HCT116 (cell line): ENCODE measurements at regions not wholly inside any gene's neighbourhood (a gene's known extent, or its start where the extent isn't known, plus 50 kb on each side); places are given as distances from the start of the nearest gene placed in this dataset.

ENCODE experiments used
- ATAC-seq: fragments of 200-7000 bp; cut with Tn5 transposase; 2 replicates; pipeline ENCODE4 v1.9.1; 2020; ENCODE audit warnings: mild to moderate bottlenecking, moderate library complexity
- BruUV-seq: library from RNA; stranded (reverse); fragments of 400-500 nt; replicated peaks from 2 replicates; lab custom pipeline; 2021; lab: Mats Ljungman, UMichigan
- CTCF ChIA-PET: fragments of 300-600 bp; sonication (Branson Sonifier 250); formaldehyde crosslinking; loops from one replicate; lab custom pipeline; 2021; ENCODE audit warnings: antibody characterized with exemption; lab: Charles Lee
- POLR2A ChIA-PET: fragments of 300-600, 350-600 bp; sonication (Branson Sonifier 250); formaldehyde crosslinking; loops from one replicate; lab custom pipeline; 2021; ENCODE audit warnings: antibody characterized with exemption; lab: Charles Lee
- RAD21 ChIA-PET, 2 experiments: fragments of 300-600 bp; sonication (Branson Sonifier 250); formaldehyde crosslinking; loops; one replicate each; lab custom pipeline; 2023; ENCODE audit warnings: low total read pairs in 2 of 2; ENCODE audit not compliant: uncharacterized antibody in 2 of 2, unreplicated experiment in 2 of 2, low non-redundant PET in 1 of 2; lab: Charles Lee
- DNase-seq: peaks from one replicate; pipeline ENCODE4 v3.0.0-alpha.2; 2010; ENCODE audit warnings: low read depth, low spot score
- H2AFZ ChIP-seq: fragments of 200-600 bp; shearing (Covaris generic), sonication (generic); 2 replicates; pipeline ENCODE4 v1.6.1; 2017; ENCODE audit warnings: low read depth, mixed run types, mixed read lengths, antibody characterized with exemption, low read length; ENCODE audit not compliant: poor library complexity, severe bottlenecking
- H3K27ac ChIP-seq: 2 replicates; pipeline ENCODE4 v1.5.1; 2012; ENCODE audit warnings: low read depth, low read length
- H3K27me3 ChIP-seq: fragments of 200-600 bp; sonication (generic); 2 replicates; pipeline ENCODE4 v1.6.1; 2016; ENCODE audit warnings: mixed run types, low read length, mixed read lengths; ENCODE audit not compliant: insufficient read depth
- H3K36me3 ChIP-seq, 2 experiments: fragments of 200-500 bp in 1 of 2; fragments of 200-600 bp in 1 of 2; sonication (Bioruptor generic) in 1 of 2; sonication (generic) in 1 of 2; 2 replicates each; pipeline versions ENCODE4 v1.5.1 to v1.6.1; 2014 to 2016; ENCODE audit warnings: low read length in 2 of 2, inconsistent platforms in 1 of 2, mixed read lengths in 1 of 2, mixed run types in 1 of 2; ENCODE audit not compliant: insufficient read depth in 2 of 2, control insufficient read depth in 1 of 2
- H3K4me1 ChIP-seq, 2 experiments: fragments of 200-600 bp in 1 of 2; sonication (generic) in 1 of 2; 2 replicates each; pipeline versions ENCODE4 v1.5.1 to v1.6.1; 2012 to 2017; ENCODE audit warnings: low read length in 2 of 2, inconsistent platforms in 1 of 2, mild to moderate bottlenecking in 1 of 2, mixed read lengths in 1 of 2, mixed run types in 1 of 2, moderate library complexity in 1 of 2; ENCODE audit not compliant: insufficient read depth in 2 of 2, control insufficient read depth in 1 of 2
- H3K4me2 ChIP-seq: fragments of 200-600 bp; sonication (generic); 2 replicates; pipeline ENCODE4 v1.6.1; 2017; ENCODE audit warnings: mixed run types, low read length, mixed read lengths
- H3K4me3 ChIP-seq, 2 experiments: fragments of 200-600 bp in 1 of 2; sonication (generic) in 1 of 2; replicated peaks in 1 of 2; 2 replicates each; pipeline ENCODE4 v1.5.1; 2011 to 2016; ENCODE audit warnings: low read length in 2 of 2, control low read depth in 1 of 2, low read depth in 1 of 2, mild to moderate bottlenecking in 1 of 2, mixed read lengths in 1 of 2, mixed run types in 1 of 2
- H3K79me2 ChIP-seq: fragments of 200-600 bp; sonication (generic); 2 replicates; pipeline ENCODE4 v1.6.1; 2017; ENCODE audit warnings: mild to moderate bottlenecking, mixed run types, low read length, moderate library complexity, mixed read lengths; ENCODE audit not compliant: insufficient read depth
- H3K9ac ChIP-seq: fragments of 200-600 bp; sonication (generic); 2 replicates; pipeline ENCODE4 v1.6.1; 2016; ENCODE audit warnings: low read length, mixed read lengths
- H3K9me2 ChIP-seq: fragments of 200-600 bp; sonication (generic), shearing (Covaris generic); 2 replicates; pipeline ENCODE4 v1.6.1; 2017; ENCODE audit warnings: mixed run types, mild to moderate bottlenecking, moderate library complexity; ENCODE audit not compliant: insufficient read depth
- H3K9me3 ChIP-seq, 2 experiments: fragments of 200-500 bp in 1 of 2; fragments of 200-600 bp in 1 of 2; sonication (Bioruptor generic) in 1 of 2; sonication (generic) in 1 of 2; 2 replicates each; pipeline ENCODE4 v1.6.1; 2014 to 2017; ENCODE audit warnings: low read length in 2 of 2, mixed read lengths in 2 of 2, inconsistent platforms in 1 of 2, low read depth in 1 of 2, mild to moderate bottlenecking in 1 of 2, mixed run types in 1 of 2, moderate library complexity in 1 of 2; ENCODE audit not compliant: control insufficient read depth in 1 of 2, insufficient read depth in 1 of 2
- H4K20me1 ChIP-seq: fragments of 200-600 bp; sonication (generic), shearing (Covaris generic); 2 replicates; pipeline ENCODE4 v1.6.1; 2017; ENCODE audit warnings: mixed run types, mild to moderate bottlenecking, moderate library complexity; ENCODE audit not compliant: insufficient read depth
- ELF1 ChIP-seq: IDR thresholded peaks from 2 replicates; pipeline ENCODE4 v1.6.1; 2012; ENCODE audit warnings: low read depth, borderline replicate concordance
- EZH2phosphoT487 ChIP-seq: fragments of 200-600 bp; IDR thresholded peaks from 2 replicates; pipeline ENCODE4 v1.6.1; 2018; ENCODE audit warnings: antibody characterized with exemption, borderline replicate concordance
- JUND ChIP-seq: IDR thresholded peaks from 2 replicates; pipeline ENCODE4 v1.6.1; 2012
- POLR2A ChIP-seq: IDR thresholded peaks from 2 replicates; pipeline ENCODE4 v1.7.0; 2011; ENCODE audit warnings: borderline replicate concordance; ENCODE audit not compliant: insufficient read depth, insufficient read length; ENCODE audit errors: extremely low read depth
- POLR2AphosphoS5 ChIP-seq: IDR thresholded peaks from 2 replicates; pipeline ENCODE4 v1.6.1; 2011; ENCODE audit warnings: mild to moderate bottlenecking, low read depth, low read length, moderate library complexity
- RAD21 ChIP-seq: IDR thresholded peaks from 2 replicates; pipeline ENCODE4 v1.6.1; 2012; ENCODE audit warnings: low read depth, mild to moderate bottlenecking
- ZFX ChIP-seq: fragments of 450-650 bp; IDR thresholded peaks from 2 replicates; pipeline ENCODE4 v1.6.1; 2017
- intact Hi-C: fragments of 100-400 bp; cut with micrococcal nuclease; formaldehyde crosslinking; loops from 2 replicates; pipeline ENCODE4 v1.10.0; 2022
- TF ChIP-seq, protein P1 (sequence below): IDR thresholded peaks from 2 replicates; pipeline ENCODE4 v1.6.1; 2012
- TF ChIP-seq, protein P2 (sequence below), 3 experiments: fragments of 200-600 bp in 1 of 3; sonication (generic) in 1 of 3; IDR thresholded peaks in 2 of 3; conservative IDR thresholded peaks in 1 of 3; 2 replicates each; pipeline ENCODE4 v1.5.1; 2012 to 2017; ENCODE audit warnings: low read depth in 2 of 3, low read length in 2 of 3, antibody characterized with exemption in 1 of 3, borderline replicate concordance in 1 of 3, control low read depth in 1 of 3, mild to moderate bottlenecking in 1 of 3, mixed read lengths in 1 of 3, mixed run types in 1 of 3, moderate library complexity in 1 of 3; ENCODE audit not compliant: insufficient read depth in 1 of 3
- TF ChIP-seq, protein P3 (sequence below): IDR thresholded peaks from 2 replicates; pipeline ENCODE4 v1.6.1; 2012; ENCODE audit warnings: low read depth

DNA sequence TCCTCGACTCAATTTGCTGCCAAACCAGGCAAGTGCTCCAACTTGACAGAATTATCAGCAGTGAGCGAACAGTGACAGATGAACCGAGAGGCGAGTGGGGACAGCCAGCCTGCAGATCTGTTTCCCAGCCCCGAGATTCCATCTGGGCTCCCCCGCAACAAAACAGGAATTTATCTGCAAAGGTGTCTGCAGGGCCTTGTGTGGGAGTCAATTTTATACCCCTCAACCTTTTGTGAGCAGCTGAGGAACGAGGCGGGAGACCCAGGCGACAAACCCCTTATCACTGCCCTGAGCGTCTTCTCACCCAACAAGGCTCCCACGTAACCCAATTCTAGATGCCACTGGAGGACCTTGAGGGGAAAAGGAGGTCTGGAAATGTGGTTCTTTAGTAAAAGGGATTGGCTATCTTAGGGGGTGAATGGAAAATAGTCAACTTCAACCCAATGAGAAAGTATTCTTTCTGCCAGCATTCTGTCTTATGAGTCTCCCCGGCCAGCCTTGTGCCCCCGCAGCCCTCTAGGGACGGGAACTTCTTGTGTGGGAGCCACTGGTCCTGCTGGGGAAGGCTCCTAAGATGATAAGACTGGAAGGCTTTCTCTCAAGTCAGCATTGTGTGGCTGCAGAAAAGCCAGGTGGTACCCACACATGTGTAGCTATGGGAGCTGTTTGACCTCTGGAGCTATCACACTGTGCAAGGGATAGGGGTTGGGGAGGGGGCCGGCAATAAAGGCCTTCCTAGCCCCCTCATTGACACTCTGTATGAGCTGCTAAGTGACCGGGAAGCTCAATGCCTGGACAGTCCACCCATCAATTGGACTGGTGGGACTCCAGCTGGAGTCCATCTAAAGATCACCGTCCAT lies 527.9 kb downstream of the SHQ1 start:
- Histone ChIP-seq H3K9me3 (no peaks in the 10 kb centered on the region), H3K27me3 (peaks cover under 1% of the 10 kb centered on the region), H3K4me3 (no peak overlapping the region), H4K20me1 (no peaks in the 10 kb centered on the region), H3K79me2 (no peaks in the 10 kb centered on the region), H3K4me2 (no peak overlapping the region), H3K4me1 (no peaks in the 10 kb centered on the region), H2AFZ (no peak overlapping the region), H3K36me3 (no peaks in the 10 kb centered on the region), H3K9ac (no peak overlapping the region), H3K27ac (no peak overlapping the region), H3K9me2 (no peaks in the 10 kb centered on the region)
- ChIA-PET CTCF (no interaction called here), RAD21 (no interaction called here), POLR2A (no interaction called here)
- ATAC-seq (no peak), DNase-seq (no peak)
- intact Hi-C loops = no loop called here
- no peak for TF ChIP-seq EZH2phosphoT487
- BruUV-seq = no TSS peak

DNA sequence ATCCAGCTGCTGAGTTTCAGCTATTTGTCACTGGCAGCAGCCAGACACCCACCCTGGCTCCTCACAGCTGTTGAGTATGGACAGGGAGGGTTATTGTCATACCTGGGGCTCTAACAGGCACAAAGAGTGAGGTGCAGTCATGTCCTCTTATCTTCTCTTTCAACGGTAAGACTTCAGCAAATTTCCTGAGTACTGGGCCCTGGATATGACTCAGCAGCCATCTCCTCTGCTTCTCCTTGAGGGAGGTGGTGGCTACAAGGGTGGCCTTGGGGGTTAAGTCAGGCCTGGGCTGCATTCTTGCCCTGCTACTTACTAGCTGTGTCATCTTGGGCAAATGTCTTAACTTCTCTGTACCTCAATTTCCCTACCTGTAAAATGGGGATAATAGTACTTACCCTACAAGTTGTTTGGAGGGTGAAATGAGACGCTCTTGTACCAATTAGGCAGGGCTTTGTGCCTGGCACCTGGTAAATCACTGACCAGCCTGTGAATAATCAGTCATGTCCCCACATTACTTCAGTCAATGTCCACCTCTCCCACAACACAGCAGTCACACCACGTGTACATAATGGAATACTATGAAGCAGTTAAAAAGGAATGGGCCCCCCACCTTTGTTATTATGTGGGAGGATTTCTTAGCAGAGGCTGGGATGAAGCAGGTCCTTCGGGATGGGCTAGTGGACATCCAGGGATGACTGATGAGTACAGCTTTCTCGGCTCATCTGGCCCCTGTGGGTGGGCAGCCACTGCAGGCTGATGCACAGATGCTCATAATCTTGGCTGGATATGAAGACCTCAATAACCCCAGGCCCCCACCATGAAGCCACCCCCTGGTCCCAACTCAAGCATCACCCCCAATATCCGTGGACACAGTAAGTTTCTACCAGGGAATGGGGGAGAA lies 528.8 kb downstream of the SHQ1 start:
- ATAC-seq = no peak
- Histone ChIP-seq H3K9me2 (no peaks in the 10 kb centered on the region), H3K36me3 (no peaks in the 10 kb centered on the region), H3K9ac (no peak overlapping the region), H3K9me3 (no peaks in the 10 kb centered on the region), H3K4me3 (no peak overlapping the region), H2AFZ (no peak overlapping the region), H3K4me2 (no peak overlapping the region), H3K4me1 (no peaks in the 10 kb centered on the region), H3K27ac (no peak overlapping the region), H3K79me2 (no peaks in the 10 kb centered on the region), H3K27me3 (no peaks in the 10 kb centered on the region), H4K20me1 (no peaks in the 10 kb centered on the region)
- RAD21 ChIA-PET = no interaction called here
- intact Hi-C loops = no loop called here
- DNase-seq = no peak
- POLR2A ChIA-PET = no interaction called here
- CTCF ChIA-PET = no interaction called here
- BruUV-seq = no TSS peak
- TF ChIP-seq POLR2AphosphoS5 (no peak), EZH2phosphoT487 (no peak), ELF1 (no peak), JUND (no peak), RAD21 (no peak), POLR2A (no peak), ZFX (no peak)
- TF ChIP-seq, protein P1, sequence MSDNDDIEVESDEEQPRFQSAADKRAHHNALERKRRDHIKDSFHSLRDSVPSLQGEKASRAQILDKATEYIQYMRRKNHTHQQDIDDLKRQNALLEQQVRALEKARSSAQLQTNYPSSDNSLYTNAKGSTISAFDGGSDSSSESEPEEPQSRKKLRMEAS = no peak
- TF ChIP-seq, protein P2, sequence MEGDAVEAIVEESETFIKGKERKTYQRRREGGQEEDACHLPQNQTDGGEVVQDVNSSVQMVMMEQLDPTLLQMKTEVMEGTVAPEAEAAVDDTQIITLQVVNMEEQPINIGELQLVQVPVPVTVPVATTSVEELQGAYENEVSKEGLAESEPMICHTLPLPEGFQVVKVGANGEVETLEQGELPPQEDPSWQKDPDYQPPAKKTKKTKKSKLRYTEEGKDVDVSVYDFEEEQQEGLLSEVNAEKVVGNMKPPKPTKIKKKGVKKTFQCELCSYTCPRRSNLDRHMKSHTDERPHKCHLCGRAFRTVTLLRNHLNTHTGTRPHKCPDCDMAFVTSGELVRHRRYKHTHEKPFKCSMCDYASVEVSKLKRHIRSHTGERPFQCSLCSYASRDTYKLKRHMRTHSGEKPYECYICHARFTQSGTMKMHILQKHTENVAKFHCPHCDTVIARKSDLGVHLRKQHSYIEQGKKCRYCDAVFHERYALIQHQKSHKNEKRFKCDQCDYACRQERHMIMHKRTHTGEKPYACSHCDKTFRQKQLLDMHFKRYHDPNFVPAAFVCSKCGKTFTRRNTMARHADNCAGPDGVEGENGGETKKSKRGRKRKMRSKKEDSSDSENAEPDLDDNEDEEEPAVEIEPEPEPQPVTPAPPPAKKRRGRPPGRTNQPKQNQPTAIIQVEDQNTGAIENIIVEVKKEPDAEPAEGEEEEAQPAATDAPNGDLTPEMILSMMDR (IDR thresholded peaks at IDR 0.05 in 2 of 3, conservative IDR thresholded peaks at IDR 0.05 in 1 of 3; ENCODE audit: borderline replicate concordance in 1 of 3, insufficient read depth in 1 of 3, low read depth in 2 of 3, low read length in 2 of 3) = no peak
- TF ChIP-seq, protein P3, sequence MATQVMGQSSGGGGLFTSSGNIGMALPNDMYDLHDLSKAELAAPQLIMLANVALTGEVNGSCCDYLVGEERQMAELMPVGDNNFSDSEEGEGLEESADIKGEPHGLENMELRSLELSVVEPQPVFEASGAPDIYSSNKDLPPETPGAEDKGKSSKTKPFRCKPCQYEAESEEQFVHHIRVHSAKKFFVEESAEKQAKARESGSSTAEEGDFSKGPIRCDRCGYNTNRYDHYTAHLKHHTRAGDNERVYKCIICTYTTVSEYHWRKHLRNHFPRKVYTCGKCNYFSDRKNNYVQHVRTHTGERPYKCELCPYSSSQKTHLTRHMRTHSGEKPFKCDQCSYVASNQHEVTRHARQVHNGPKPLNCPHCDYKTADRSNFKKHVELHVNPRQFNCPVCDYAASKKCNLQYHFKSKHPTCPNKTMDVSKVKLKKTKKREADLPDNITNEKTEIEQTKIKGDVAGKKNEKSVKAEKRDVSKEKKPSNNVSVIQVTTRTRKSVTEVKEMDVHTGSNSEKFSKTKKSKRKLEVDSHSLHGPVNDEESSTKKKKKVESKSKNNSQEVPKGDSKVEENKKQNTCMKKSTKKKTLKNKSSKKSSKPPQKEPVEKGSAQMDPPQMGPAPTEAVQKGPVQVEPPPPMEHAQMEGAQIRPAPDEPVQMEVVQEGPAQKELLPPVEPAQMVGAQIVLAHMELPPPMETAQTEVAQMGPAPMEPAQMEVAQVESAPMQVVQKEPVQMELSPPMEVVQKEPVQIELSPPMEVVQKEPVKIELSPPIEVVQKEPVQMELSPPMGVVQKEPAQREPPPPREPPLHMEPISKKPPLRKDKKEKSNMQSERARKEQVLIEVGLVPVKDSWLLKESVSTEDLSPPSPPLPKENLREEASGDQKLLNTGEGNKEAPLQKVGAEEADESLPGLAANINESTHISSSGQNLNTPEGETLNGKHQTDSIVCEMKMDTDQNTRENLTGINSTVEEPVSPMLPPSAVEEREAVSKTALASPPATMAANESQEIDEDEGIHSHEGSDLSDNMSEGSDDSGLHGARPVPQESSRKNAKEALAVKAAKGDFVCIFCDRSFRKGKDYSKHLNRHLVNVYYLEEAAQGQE = no peak
